ENCODE measurements at regions not wholly inside any gene's neighbourhood (a gene's known extent, or its start where the extent isn't known, plus 50 kb on each side); places are given as distances from the start of the nearest gene placed in this dataset.

- Histone ChIP-seq H3K79me2 (ENCODE audit: control insufficient read depth, insufficient read depth, low read length) (no peaks in the 10 kb centered on the region), H3K27ac (ENCODE audit: insufficient read depth, low read length) (no peak overlapping the region), H3K9me3 (ENCODE audit: control insufficient read depth, insufficient read depth, low read depth, low read length) (no peaks in the 10 kb centered on the region), H3K36me3 (ENCODE audit: control insufficient read depth, insufficient read depth, low read length) (no peaks in the 10 kb centered on the region), H3K27me3 (ENCODE audit: control insufficient read depth, insufficient read depth, low read length) (no peaks in the 10 kb centered on the region), H2AFZ (ENCODE audit: low read length) (no peak overlapping the region), H4K20me1 (ENCODE audit: control insufficient read depth, extremely low read depth, insufficient read depth, low read length) (no peaks in the 10 kb centered on the region), H3K4me3 (replicated peaks in 1 of 4; ENCODE audit: control extremely low read depth in 1 of 4, insufficient read depth in 1 of 4, low read depth in 3 of 4, low read length in 4 of 4) (no peak overlapping the region), H3K4me1 (ENCODE audit: control insufficient read depth, extremely low read depth, insufficient read depth, low read length) (no peaks in the 10 kb centered on the region), H3K9ac (ENCODE audit: insufficient read depth, low read length) (no peak overlapping the region), H3K4me2 (ENCODE audit: extremely low read depth, insufficient read depth, low read length) (no peak overlapping the region)
- TF ChIP-seq EZH2 (IDR thresholded peaks at IDR 0.05; ENCODE audit: low read length, missing control alignments) (no peak), CTCF (conservative IDR thresholded peaks at IDR 0.05 in 1 of 2, IDR thresholded peaks at IDR 0.05 in 1 of 2; ENCODE audit: low read depth in 1 of 2, low read length in 2 of 2) (no peak)
- no peak for DNase-seq (ENCODE audit: low read depth in 2 of 2)
Observed at GRCh38 chr20:22834651-22835256, 200.4 kb upstream of the SSTR4 start.

- Histone ChIP-seq H3K27ac (ENCODE audit: insufficient read depth, low read length) (no peak overlapping the region), H3K9ac (ENCODE audit: insufficient read depth, low read length) (no peak overlapping the region), H3K27me3 (ENCODE audit: control insufficient read depth, insufficient read depth, low read length) (no peaks in the 10 kb centered on the region), H3K4me1 (ENCODE audit: control insufficient read depth, extremely low read depth, insufficient read depth, low read length) (no peaks in the 10 kb centered on the region), H3K36me3 (ENCODE audit: control insufficient read depth, insufficient read depth, low read length) (no peaks in the 10 kb centered on the region), H4K20me1 (ENCODE audit: control insufficient read depth, extremely low read depth, insufficient read depth, low read length) (no peaks in the 10 kb centered on the region), H3K9me3 (ENCODE audit: control insufficient read depth, insufficient read depth, low read depth, low read length) (no peaks in the 10 kb centered on the region), H3K4me2 (ENCODE audit: extremely low read depth, insufficient read depth, low read length) (no peak overlapping the region), H3K79me2 (ENCODE audit: control insufficient read depth, insufficient read depth, low read length) (no peaks in the 10 kb centered on the region), H2AFZ (ENCODE audit: low read length) (no peak overlapping the region), H3K4me3 (replicated peaks in 1 of 4; ENCODE audit: control extremely low read depth in 1 of 4, insufficient read depth in 1 of 4, low read depth in 3 of 4, low read length in 4 of 4) (no peak overlapping the region)
- DNase-seq (ENCODE audit: low read depth in 2 of 2), result no peak
- TF ChIP-seq EZH2 (IDR thresholded peaks at IDR 0.05; ENCODE audit: low read length, missing control alignments), result no peak
- TF ChIP-seq CTCF (conservative IDR thresholded peaks at IDR 0.05 in 1 of 2, IDR thresholded peaks at IDR 0.05 in 1 of 2; ENCODE audit: low read depth in 1 of 2, low read length in 2 of 2), result no peak
Observed at GRCh38 chr20:22836211-22836610, 198.9 kb upstream of the SSTR4 start.

- H3K36me3 ChIP-seq (ENCODE audit: control insufficient read depth, insufficient read depth, low read length), result no peaks in the 10 kb centered on the region
- no peaks in the 10 kb centered on the region for H3K79me2 ChIP-seq (ENCODE audit: control insufficient read depth, insufficient read depth, low read length)
- no peaks in the 10 kb centered on the region for H3K4me1 ChIP-seq (ENCODE audit: control insufficient read depth, extremely low read depth, insufficient read depth, low read length)
- H2AFZ ChIP-seq (ENCODE audit: low read length), result no peak overlapping the region
- H3K9ac ChIP-seq (ENCODE audit: insufficient read depth, low read length), result no peak overlapping the region
- TF ChIP-seq EZH2 (IDR thresholded peaks at IDR 0.05; ENCODE audit: low read length, missing control alignments) (no peak), CTCF (conservative IDR thresholded peaks at IDR 0.05 in 1 of 2, IDR thresholded peaks at IDR 0.05 in 1 of 2; ENCODE audit: low read depth in 1 of 2, low read length in 2 of 2) (no peak)
- H3K27me3 ChIP-seq (ENCODE audit: control insufficient read depth, insufficient read depth, low read length), result no peaks in the 10 kb centered on the region
- no peak overlapping the region for H3K27ac ChIP-seq (ENCODE audit: insufficient read depth, low read length)
- H4K20me1 ChIP-seq (ENCODE audit: control insufficient read depth, extremely low read depth, insufficient read depth, low read length), result no peaks in the 10 kb centered on the region
- DNase-seq (ENCODE audit: low read depth in 2 of 2), result no peak
- no peak overlapping the region for H3K4me3 ChIP-seq (replicated peaks in 1 of 4; ENCODE audit: control extremely low read depth in 1 of 4, insufficient read depth in 1 of 4, low read depth in 3 of 4, low read length in 4 of 4)
- H3K4me2 ChIP-seq (ENCODE audit: extremely low read depth, insufficient read depth, low read length), result no peak overlapping the region
- H3K9me3 ChIP-seq (ENCODE audit: control insufficient read depth, insufficient read depth, low read depth, low read length), result no peaks in the 10 kb centered on the region
Observed at GRCh38 chr20:22836877-22837276, 198.2 kb upstream of the SSTR4 start.
